GM23338 (cell line): ENCODE measurements at regions not wholly inside any gene's neighbourhood (a gene's known extent, or its start where the extent isn't known, plus 50 kb on each side); places are given as distances from the start of the nearest gene placed in this dataset.

ENCODE experiments used
- ATAC-seq: fragments of 200-7000 bp; cut with Tn5 transposase; 3 replicates; pipeline ENCODE4 v1.9.1; 2020
- DNase-seq: peaks from one replicate; pipeline ENCODE4 v3.0.0-alpha.2; 2015; ENCODE audit warnings: low spot score
- H2AFZ ChIP-seq: fragments of 200-600 bp; sonication (generic); 2 replicates; pipeline ENCODE4 v1.8.0; 2016; ENCODE audit warnings: antibody characterized with exemption, mild to moderate bottlenecking, moderate library complexity
- H3F3A ChIP-seq: fragments of 200-600 bp; sonication (generic); replicated peaks from 2 replicates; pipeline ENCODE4 v1.8.0; 2017; ENCODE audit warnings: antibody characterized with exemption, mixed run types, low read depth
- H3K27ac ChIP-seq: fragments of 200-600 bp; sonication (generic); 2 replicates; pipeline ENCODE4 v1.6.1; 2016; ENCODE audit warnings: low read depth
- H3K27me3 ChIP-seq: fragments of 200-600 bp; sonication (generic); 2 replicates; pipeline ENCODE4 v1.8.0; 2016; ENCODE audit warnings: mild to moderate bottlenecking, mixed run types, moderate library complexity; ENCODE audit not compliant: insufficient read depth
- H3K36me3 ChIP-seq: fragments of 200-600 bp; sonication (generic); 2 replicates; pipeline ENCODE4 v1.8.0; 2016; ENCODE audit warnings: mild to moderate bottlenecking; ENCODE audit not compliant: insufficient read depth
- H3K4me1 ChIP-seq: fragments of 200-600 bp; sonication (generic); 2 replicates; pipeline ENCODE4 v1.8.0; 2016; ENCODE audit warnings: mild to moderate bottlenecking, moderate library complexity; ENCODE audit not compliant: insufficient read depth
- H3K4me2 ChIP-seq: fragments of 200-600 bp; sonication (generic); 2 replicates; pipeline ENCODE4 v1.7.1; 2017; ENCODE audit warnings: mixed run types
- H3K4me3 ChIP-seq: fragments of 200-600 bp; sonication (generic); 2 replicates; pipeline ENCODE4 v1.6.1; 2016; ENCODE audit warnings: mixed run types
- H3K79me2 ChIP-seq: fragments of 200-600 bp; sonication (generic); replicated peaks from 2 replicates; pipeline ENCODE4 v1.8.0; 2017; ENCODE audit warnings: mild to moderate bottlenecking; ENCODE audit not compliant: insufficient read depth
- H3K9me2 ChIP-seq: fragments of 200-600 bp; sonication (generic); 2 replicates; pipeline ENCODE4 v1.8.0; 2017; ENCODE audit not compliant: insufficient read depth
- H4K20me1 ChIP-seq: fragments of 200-600 bp; sonication (generic); replicated peaks from 2 replicates; pipeline ENCODE4 v1.8.0; 2017; ENCODE audit warnings: mild to moderate bottlenecking; ENCODE audit not compliant: insufficient read depth
- H3K27ac Mint-ChIP-seq: 2 replicates; pipeline ENCODE4 v1.8.0; 2020; ENCODE audit warnings: inconsistent platforms, mild to moderate bottlenecking, moderate library complexity, mixed read lengths
- H3K27me3 Mint-ChIP-seq: 3 replicates; pipeline ENCODE4 v1.8.0; 2022; ENCODE audit warnings: low read depth, mild to moderate bottlenecking, moderate library complexity, mixed read lengths, inconsistent platforms; ENCODE audit not compliant: insufficient read depth, poor library complexity
- H3K36me3 Mint-ChIP-seq: 3 replicates; pipeline ENCODE4 v1.8.0; 2021; ENCODE audit warnings: low read depth, mild to moderate bottlenecking, inconsistent platforms, moderate library complexity, mixed read lengths
- H3K4me1 Mint-ChIP-seq: 3 replicates; pipeline ENCODE4 v1.8.0; 2020; ENCODE audit warnings: mild to moderate bottlenecking, inconsistent platforms, mixed read lengths
- H3K4me3 Mint-ChIP-seq: 3 replicates; pipeline ENCODE4 v1.8.0; 2021; ENCODE audit warnings: moderate library complexity, mild to moderate bottlenecking, inconsistent platforms, mixed read lengths
- H3K9me3 Mint-ChIP-seq: 3 replicates; pipeline ENCODE4 v1.8.0; 2020; ENCODE audit warnings: moderate library complexity, mild to moderate bottlenecking, inconsistent platforms, mixed read lengths
- CREB1 ChIP-seq: fragments of 250-450 bp; sonication (Bioruptor Pico); IDR thresholded peaks from 2 replicates; pipeline ENCODE4 v1.5.0; 2020; ENCODE audit warnings: low read depth, mild to moderate bottlenecking, moderate library complexity
- CTCF ChIP-seq, 2 experiments: fragments of 200-600 bp in 1 of 2; sonication (generic) in 1 of 2; conservative IDR thresholded peaks; 2 replicates each; pipeline versions ENCODE4 v1.5.1 to v1.6.1; 2016 to 2017; ENCODE audit warnings: antibody characterized with exemption in 2 of 2, low read depth in 2 of 2, mild to moderate bottlenecking in 2 of 2, moderate library complexity in 1 of 2
- ETS1 ChIP-seq: IDR thresholded peaks from 2 replicates; pipeline ENCODE4 v1.6.1; 2016; ENCODE audit warnings: antibody characterized with exemption
- EZH2 ChIP-seq: fragments of 200-600 bp; sonication (generic); IDR thresholded peaks from one replicate; pipeline ENCODE4 v1.8.0; 2017; ENCODE audit warnings: antibody characterized with exemption, mild to moderate bottlenecking, low read depth; ENCODE audit not compliant: unreplicated experiment
- EZH2phosphoT487 ChIP-seq: fragments of 200-600 bp; sonication (generic); IDR thresholded peaks from one replicate; pipeline ENCODE4 v1.8.1; 2018; ENCODE audit warnings: antibody characterized with exemption; ENCODE audit not compliant: unreplicated experiment
- JUNB ChIP-seq: IDR thresholded peaks from one replicate; pipeline ENCODE4 v1.6.1; 2016; ENCODE audit warnings: antibody characterized with exemption; ENCODE audit not compliant: unreplicated experiment
- NANOG ChIP-seq: IDR thresholded peaks from 2 replicates; pipeline ENCODE4 v1.6.1; 2016; ENCODE audit warnings: antibody characterized with exemption, borderline replicate concordance
- POLR2AphosphoS5 ChIP-seq: IDR thresholded peaks from 2 replicates; pipeline ENCODE4 v1.6.1; 2016; ENCODE audit warnings: antibody characterized with exemption, low read depth
- STAT1 ChIP-seq: IDR thresholded peaks from one replicate; pipeline ENCODE4 v1.6.1; 2016; ENCODE audit warnings: antibody characterized with exemption; ENCODE audit not compliant: unreplicated experiment
- ZNF114 ChIP-seq: fragments of 250-450 bp; sonication (Bioruptor Pico); IDR thresholded peaks from 2 replicates; pipeline ENCODE4 v1.5.0; 2020; ENCODE audit warnings: mild to moderate bottlenecking, moderate library complexity
- ZNF331 ChIP-seq: fragments of 250-450 bp; sonication (Bioruptor Pico); IDR thresholded peaks from 2 replicates; pipeline ENCODE4 v1.5.0; 2020; ENCODE audit warnings: low read depth, mild to moderate bottlenecking, moderate library complexity
- TF ChIP-seq, protein P1 (sequence below): IDR thresholded peaks from one replicate; pipeline ENCODE4 v1.6.1; 2018; ENCODE audit warnings: antibody characterized with exemption; ENCODE audit not compliant: unreplicated experiment

DNA sequence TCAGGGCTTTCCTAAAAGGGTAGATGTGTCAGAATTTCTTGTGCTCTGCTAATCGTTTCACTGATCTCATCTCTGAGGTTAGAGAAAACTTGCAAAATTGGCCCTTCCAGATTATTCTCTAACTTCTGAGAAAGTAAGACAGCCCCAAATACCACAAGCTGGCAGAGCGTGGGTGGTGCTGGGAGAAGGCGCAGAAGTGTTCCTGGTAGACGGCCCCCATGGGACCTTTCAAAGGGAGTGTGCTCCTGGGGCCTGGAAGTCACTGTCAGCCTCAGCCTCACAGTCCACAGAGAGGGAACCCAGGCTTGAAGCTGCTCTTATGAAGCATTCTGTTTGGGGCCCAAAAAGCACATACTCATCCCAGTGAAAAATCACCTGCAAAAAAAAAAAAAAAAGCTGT is 86.5 kb upstream of the PFN2 start (continued):
- TF ChIP-seq, protein P1, sequence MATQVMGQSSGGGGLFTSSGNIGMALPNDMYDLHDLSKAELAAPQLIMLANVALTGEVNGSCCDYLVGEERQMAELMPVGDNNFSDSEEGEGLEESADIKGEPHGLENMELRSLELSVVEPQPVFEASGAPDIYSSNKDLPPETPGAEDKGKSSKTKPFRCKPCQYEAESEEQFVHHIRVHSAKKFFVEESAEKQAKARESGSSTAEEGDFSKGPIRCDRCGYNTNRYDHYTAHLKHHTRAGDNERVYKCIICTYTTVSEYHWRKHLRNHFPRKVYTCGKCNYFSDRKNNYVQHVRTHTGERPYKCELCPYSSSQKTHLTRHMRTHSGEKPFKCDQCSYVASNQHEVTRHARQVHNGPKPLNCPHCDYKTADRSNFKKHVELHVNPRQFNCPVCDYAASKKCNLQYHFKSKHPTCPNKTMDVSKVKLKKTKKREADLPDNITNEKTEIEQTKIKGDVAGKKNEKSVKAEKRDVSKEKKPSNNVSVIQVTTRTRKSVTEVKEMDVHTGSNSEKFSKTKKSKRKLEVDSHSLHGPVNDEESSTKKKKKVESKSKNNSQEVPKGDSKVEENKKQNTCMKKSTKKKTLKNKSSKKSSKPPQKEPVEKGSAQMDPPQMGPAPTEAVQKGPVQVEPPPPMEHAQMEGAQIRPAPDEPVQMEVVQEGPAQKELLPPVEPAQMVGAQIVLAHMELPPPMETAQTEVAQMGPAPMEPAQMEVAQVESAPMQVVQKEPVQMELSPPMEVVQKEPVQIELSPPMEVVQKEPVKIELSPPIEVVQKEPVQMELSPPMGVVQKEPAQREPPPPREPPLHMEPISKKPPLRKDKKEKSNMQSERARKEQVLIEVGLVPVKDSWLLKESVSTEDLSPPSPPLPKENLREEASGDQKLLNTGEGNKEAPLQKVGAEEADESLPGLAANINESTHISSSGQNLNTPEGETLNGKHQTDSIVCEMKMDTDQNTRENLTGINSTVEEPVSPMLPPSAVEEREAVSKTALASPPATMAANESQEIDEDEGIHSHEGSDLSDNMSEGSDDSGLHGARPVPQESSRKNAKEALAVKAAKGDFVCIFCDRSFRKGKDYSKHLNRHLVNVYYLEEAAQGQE = no peak
- TF ChIP-seq POLR2AphosphoS5 (no peak), CTCF (conservative IDR thresholded peaks at IDR 0.05; ENCODE audit: low read depth in 2 of 2) (no peak), STAT1 (no peak), JUNB (no peak), ZNF331 (no peak), ZNF114 (CRISPR knock-in tag) (no peak), EZH2 (no peak)

GRCh38 chr3:150055332-150055731 is 84.6 kb upstream of the PFN2 start:
- Histone ChIP-seq H3F3A (no peaks in the 10 kb centered on the region), H3K79me2 (no peaks in the 10 kb centered on the region), H4K20me1 (no peaks in the 10 kb centered on the region), H3K9me2 (0 out of 2 replicates have a peak, but pooled peaks cover 6% of the 10 kb centered on the region), H3K4me3 (no peak overlapping the region), H3K36me3 (no peaks in the 10 kb centered on the region), H3K27me3 (no peaks in the 10 kb centered on the region), H3K4me2 (no peak overlapping the region), H2AFZ (0 out of 2 replicates have a peak overlapping the region, but pooled peaks have one; percentile 23), H3K4me1 (peaks cover 5% of the 10 kb centered on the region; the same call in 1 of the 2 replicates), H3K27ac (no peak overlapping the region)
- no peaks in the 10 kb centered on the region for H3K36me3 Mint-ChIP-seq
- H3K4me3 Mint-ChIP-seq = no peak overlapping the region
- DNase-seq = no peak
- ATAC-seq = no peak
- H3K4me1 Mint-ChIP-seq = peaks cover 9% of the 10 kb centered on the region
- no peaks in the 10 kb centered on the region for H3K9me3 Mint-ChIP-seq
- peaks cover 6% of the 10 kb centered on the region for H3K27me3 Mint-ChIP-seq
- H3K27ac Mint-ChIP-seq = no peak overlapping the region
- TF ChIP-seq EZH2 (no peak), ZNF331 (no peak), EZH2phosphoT487 (no peak), NANOG (no peak), CREB1 (CRISPR knock-in tag) (no peak), ETS1 (no peak), STAT1 (no peak), CTCF (conservative IDR thresholded peaks at IDR 0.05; ENCODE audit: low read depth in 2 of 2) (no peak), POLR2AphosphoS5 (no peak), ZNF114 (CRISPR knock-in tag) (no peak)
- TF ChIP-seq, protein P1 = no peak
